ENCODE measurements at regions not wholly inside any gene's neighbourhood (a gene's known extent, or its start where the extent isn't known, plus 50 kb on each side); places are given as distances from the start of the nearest gene placed in this dataset.

DNA sequence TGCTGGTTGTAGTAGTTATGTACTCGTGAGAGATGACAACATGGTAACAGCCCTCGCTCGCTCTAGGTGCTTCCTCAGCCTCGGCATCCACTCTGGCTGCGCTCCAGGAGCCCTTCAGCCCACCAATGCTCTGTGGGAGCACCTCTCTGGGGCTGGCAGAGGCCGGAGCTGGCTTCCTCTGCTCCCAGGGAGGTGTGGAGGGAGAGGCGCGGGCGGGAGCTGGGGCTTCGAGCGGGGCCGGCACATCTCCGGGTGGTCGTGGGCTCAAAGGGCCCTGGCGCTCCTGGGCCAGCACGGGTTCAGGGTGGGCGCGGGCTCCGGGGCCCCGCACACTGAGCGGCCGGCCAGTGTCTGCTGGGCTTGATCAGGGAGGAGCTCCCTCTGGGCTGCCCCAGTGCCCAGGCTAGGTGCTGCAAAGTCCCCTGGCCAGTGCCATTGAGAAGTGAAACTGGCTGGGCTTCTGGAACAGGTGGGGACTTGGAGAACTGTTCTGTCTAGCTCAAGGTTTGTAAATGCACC lies 1012.1 kb downstream of the CNTNAP5 start:
- TF ChIP-seq, protein P1, sequence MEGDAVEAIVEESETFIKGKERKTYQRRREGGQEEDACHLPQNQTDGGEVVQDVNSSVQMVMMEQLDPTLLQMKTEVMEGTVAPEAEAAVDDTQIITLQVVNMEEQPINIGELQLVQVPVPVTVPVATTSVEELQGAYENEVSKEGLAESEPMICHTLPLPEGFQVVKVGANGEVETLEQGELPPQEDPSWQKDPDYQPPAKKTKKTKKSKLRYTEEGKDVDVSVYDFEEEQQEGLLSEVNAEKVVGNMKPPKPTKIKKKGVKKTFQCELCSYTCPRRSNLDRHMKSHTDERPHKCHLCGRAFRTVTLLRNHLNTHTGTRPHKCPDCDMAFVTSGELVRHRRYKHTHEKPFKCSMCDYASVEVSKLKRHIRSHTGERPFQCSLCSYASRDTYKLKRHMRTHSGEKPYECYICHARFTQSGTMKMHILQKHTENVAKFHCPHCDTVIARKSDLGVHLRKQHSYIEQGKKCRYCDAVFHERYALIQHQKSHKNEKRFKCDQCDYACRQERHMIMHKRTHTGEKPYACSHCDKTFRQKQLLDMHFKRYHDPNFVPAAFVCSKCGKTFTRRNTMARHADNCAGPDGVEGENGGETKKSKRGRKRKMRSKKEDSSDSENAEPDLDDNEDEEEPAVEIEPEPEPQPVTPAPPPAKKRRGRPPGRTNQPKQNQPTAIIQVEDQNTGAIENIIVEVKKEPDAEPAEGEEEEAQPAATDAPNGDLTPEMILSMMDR (IDR thresholded peaks at IDR 0.05; ENCODE audit: low read depth, low read length, missing input control), result no peak
- TF ChIP-seq, protein P2, sequence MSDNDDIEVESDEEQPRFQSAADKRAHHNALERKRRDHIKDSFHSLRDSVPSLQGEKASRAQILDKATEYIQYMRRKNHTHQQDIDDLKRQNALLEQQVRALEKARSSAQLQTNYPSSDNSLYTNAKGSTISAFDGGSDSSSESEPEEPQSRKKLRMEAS (IDR thresholded peaks at IDR 0.05), result no peak
- TF ChIP-seq SP1 (IDR thresholded peaks at IDR 0.05) (no peak), TAF1 (conservative IDR thresholded peaks at IDR 0.05) (no peak), YY1 (IDR thresholded peaks at IDR 0.05) (no peak), GABPA (IDR thresholded peaks at IDR 0.05 in 1 of 2, conservative IDR thresholded peaks at IDR 0.05 in 1 of 2) (no peak)
